ENCODE measurements at regions not wholly inside any gene's neighbourhood (a gene's known extent, or its start where the extent isn't known, plus 50 kb on each side); places are given as distances from the start of the nearest gene placed in this dataset.

DNA sequence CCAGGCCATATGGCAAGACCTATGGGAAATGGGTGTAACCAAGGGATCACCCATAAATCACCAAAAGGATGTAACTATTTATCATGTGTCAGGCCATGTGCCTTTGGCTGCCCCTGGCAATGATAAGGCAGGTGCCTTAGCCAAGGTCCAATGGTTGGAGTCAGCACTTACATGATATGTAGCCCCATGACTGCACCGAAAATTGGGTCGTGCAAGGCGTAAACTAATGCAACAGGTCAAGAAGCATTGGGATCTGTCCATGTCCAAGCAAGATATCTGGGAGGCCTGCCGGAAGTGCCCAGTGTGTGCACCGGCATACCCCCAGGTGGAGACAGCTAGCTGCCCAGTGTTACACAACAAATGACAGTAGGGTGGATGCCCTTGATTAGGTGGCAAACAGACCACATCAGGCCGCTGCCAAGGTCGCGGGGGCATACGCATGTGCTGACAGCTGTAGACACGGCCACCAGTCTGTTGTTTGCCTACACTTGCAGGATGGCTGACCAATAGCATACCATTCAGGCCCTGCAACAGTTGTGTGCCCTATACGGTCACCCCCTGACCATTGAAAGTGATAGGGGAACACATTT lies 698.2 kb upstream of the AGA start:
- H3K27me3 ChIP-seq, result no peaks in the 10 kb centered on the region
- H3K4me1 ChIP-seq, result no peaks in the 10 kb centered on the region
- no peaks in the 10 kb centered on the region for H3K36me3 ChIP-seq
- TF ChIP-seq, protein P1, sequence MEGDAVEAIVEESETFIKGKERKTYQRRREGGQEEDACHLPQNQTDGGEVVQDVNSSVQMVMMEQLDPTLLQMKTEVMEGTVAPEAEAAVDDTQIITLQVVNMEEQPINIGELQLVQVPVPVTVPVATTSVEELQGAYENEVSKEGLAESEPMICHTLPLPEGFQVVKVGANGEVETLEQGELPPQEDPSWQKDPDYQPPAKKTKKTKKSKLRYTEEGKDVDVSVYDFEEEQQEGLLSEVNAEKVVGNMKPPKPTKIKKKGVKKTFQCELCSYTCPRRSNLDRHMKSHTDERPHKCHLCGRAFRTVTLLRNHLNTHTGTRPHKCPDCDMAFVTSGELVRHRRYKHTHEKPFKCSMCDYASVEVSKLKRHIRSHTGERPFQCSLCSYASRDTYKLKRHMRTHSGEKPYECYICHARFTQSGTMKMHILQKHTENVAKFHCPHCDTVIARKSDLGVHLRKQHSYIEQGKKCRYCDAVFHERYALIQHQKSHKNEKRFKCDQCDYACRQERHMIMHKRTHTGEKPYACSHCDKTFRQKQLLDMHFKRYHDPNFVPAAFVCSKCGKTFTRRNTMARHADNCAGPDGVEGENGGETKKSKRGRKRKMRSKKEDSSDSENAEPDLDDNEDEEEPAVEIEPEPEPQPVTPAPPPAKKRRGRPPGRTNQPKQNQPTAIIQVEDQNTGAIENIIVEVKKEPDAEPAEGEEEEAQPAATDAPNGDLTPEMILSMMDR (IDR thresholded peaks at IDR 0.05), result no peak
- no peak for TF ChIP-seq EP300 (IDR thresholded peaks at IDR 0.05)
- no peak for TF ChIP-seq POLR2A (IDR thresholded peaks at IDR 0.05)
- TF ChIP-seq POLR2AphosphoS5 (IDR thresholded peaks at IDR 0.05), result no peak
- no peak for DNase-seq (ENCODE audit: low spot score in 2 of 2)
- no peak overlapping the region for H3K27ac ChIP-seq
- H3K9me3 ChIP-seq, result no peaks in the 10 kb centered on the region
- no peak overlapping the region for H3K4me3 ChIP-seq
- WGBS, result 99% methylated on average over 9 of the region's 11 CpGs

DNA sequence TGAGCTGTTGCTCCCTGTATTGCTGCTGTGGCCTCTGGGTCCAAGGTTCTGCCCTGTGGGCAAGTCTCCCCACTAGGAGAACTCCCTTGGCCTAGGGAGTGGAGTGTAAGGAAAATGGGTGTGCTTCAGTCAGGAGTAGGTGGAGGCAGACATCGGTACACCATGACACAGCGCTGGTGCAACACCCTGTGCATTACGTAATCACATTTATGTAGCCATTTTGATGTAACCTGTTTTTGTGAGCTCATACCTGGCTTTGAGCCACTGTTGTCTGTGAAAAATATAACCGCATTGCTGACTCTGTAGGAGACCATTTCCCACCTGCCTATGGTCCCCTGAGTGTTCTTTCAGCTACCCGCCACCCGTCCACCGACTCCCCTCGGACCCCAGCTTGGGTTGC lies 700.5 kb upstream of the AGA start:
- DNase-seq (ENCODE audit: low spot score in 2 of 2), result no peak
- WGBS, result 86% methylated on average over 8 of the region's 8 CpGs
- no peaks in the 10 kb centered on the region for H3K9me3 ChIP-seq
- H3K27ac ChIP-seq, result no peak overlapping the region
- no peaks in the 10 kb centered on the region for H3K36me3 ChIP-seq
- no peaks in the 10 kb centered on the region for H3K27me3 ChIP-seq
- TF ChIP-seq POLR2A (IDR thresholded peaks at IDR 0.05) (no peak), EP300 (IDR thresholded peaks at IDR 0.05) (no peak), POLR2AphosphoS5 (IDR thresholded peaks at IDR 0.05) (no peak)
- TF ChIP-seq, protein P1 (IDR thresholded peaks at IDR 0.05), result no peak
- no peak overlapping the region for H3K4me3 ChIP-seq
- no peaks in the 10 kb centered on the region for H3K4me1 ChIP-seq

DNA sequence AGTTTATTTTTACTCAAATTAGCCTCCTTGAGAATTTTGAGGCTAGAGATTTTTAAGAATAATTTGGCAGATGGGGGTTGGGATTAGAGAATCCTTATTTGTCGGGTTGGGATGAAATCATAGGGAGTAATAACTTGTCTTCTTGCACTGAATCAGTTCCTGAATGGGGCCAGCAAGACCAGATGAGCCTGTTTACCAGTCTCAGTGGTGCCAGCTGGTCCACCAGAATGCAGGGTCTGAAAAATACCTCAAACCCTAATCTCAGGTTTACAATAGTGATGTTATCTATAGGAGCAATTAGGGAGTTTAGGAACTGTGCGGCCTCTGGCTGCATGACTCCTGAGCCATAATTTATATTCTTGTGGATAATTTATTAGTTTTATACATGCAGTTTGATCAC lies 705.9 kb upstream of the AGA start:
- Histone ChIP-seq H3K27ac (no peak overlapping the region), H3K36me3 (no peaks in the 10 kb centered on the region), H3K4me3 (no peak overlapping the region), H3K4me1 (no peaks in the 10 kb centered on the region), H3K27me3 (no peaks in the 10 kb centered on the region), H3K9me3 (no peaks in the 10 kb centered on the region)
- 42% methylated on average over 2 of the region's 2 CpGs for WGBS
- TF ChIP-seq POLR2AphosphoS5 (IDR thresholded peaks at IDR 0.05) (no peak), EP300 (IDR thresholded peaks at IDR 0.05) (no peak), POLR2A (IDR thresholded peaks at IDR 0.05) (no peak)
- no peak for DNase-seq (ENCODE audit: low spot score in 2 of 2)

DNA sequence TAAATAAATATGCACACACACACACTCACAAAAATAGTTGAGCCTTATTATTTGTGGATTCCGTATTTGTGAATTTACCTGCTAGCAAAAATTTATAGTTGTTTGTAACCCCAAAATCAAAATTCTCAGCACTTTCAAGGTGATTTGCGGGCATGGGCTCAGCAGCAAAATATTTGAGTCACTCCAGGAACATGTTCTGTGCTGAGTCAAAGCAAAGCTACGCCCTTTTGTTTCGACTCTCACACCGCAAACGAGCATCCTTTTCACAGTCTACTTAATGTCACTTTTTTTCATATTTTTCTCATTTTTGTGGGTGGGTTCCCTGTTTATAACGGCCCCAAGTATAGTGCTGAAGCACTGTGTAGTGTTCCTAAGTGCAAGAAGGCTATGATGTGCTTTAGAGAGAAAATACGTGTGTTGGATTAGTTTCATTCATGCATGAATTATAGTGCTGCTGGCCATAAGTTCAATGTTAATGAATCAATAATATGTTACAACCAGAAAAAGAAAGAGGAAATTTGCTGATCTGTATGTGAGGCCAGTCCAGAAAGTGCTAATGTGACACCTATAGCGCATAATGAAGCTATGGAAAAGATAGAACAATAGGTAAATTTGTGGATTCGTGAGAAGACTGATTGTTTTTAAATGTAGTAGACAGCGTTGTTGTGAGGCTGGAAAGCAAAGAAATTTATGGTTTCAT lies 723.2 kb upstream of the AGA start:
- no peaks in the 10 kb centered on the region for H3K27me3 ChIP-seq
- no peak for DNase-seq (ENCODE audit: low spot score in 2 of 2)
- H3K4me1 ChIP-seq, result no peaks in the 10 kb centered on the region
- TF ChIP-seq, protein P1 (IDR thresholded peaks at IDR 0.05), result no peak
- no peak for TF ChIP-seq EP300 (IDR thresholded peaks at IDR 0.05)
- no peak for TF ChIP-seq POLR2A (IDR thresholded peaks at IDR 0.05)
- no peak for TF ChIP-seq POLR2AphosphoS5 (IDR thresholded peaks at IDR 0.05)
- 40% methylated on average over 11 of the region's 11 CpGs for WGBS
- H3K36me3 ChIP-seq, result no peaks in the 10 kb centered on the region
- H3K9me3 ChIP-seq, result no peaks in the 10 kb centered on the region
- no peak overlapping the region for H3K27ac ChIP-seq
- H3K4me3 ChIP-seq, result no peak overlapping the region

DNA sequence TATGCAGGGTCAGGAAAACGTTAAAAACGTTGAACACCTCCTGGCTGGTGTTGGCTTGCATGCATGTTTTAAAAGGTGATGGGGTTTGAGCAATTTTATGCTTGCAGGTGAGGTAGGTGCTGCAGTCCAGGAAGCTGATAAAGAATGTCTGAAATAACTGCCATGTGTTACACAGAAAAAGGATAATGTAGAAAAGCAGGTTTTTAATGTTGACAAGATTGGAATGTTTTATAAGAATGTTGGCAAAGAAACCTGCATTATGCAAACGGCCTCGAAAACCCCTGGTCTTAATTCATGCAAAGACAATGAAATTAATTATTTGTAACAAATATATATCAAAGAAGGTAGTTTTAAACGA lies 723.7 kb upstream of the AGA start:
- Histone ChIP-seq H3K36me3 (no peaks in the 10 kb centered on the region), H3K4me1 (no peaks in the 10 kb centered on the region), H3K27me3 (no peaks in the 10 kb centered on the region), H3K27ac (no peak overlapping the region), H3K9me3 (no peaks in the 10 kb centered on the region), H3K4me3 (no peak overlapping the region)
- 26% methylated on average over 5 of the region's 5 CpGs for WGBS
- no peak for TF ChIP-seq POLR2AphosphoS5 (IDR thresholded peaks at IDR 0.05)
- TF ChIP-seq, protein P1 (IDR thresholded peaks at IDR 0.05), result no peak
- no peak for TF ChIP-seq POLR2A (IDR thresholded peaks at IDR 0.05)
- no peak for TF ChIP-seq EP300 (IDR thresholded peaks at IDR 0.05)
- DNase-seq (ENCODE audit: low spot score in 2 of 2), result no peak
